Bronchial epithelial cell (primary cell): ENCODE measurements at regions not wholly inside any gene's neighbourhood (a gene's known extent, or its start where the extent isn't known, plus 50 kb on each side); places are given as distances from the start of the nearest gene placed in this dataset.
A peak's percentile ranks its signal among the peaks of the same experiment; 100 is the strongest.

ENCODE experiments used
- DNase-seq: peaks from one replicate; pipeline ENCODE4 v3.0.0-alpha.2; 2010; ENCODE audit warnings: low read depth
- FAIRE-seq: peaks from 2 replicates; lab custom pipeline; 2011; peaks lifted over from hg19 to GRCh38; lab: Jason Lieb, UNC
- H3K27me3 ChIP-seq: 2 replicates; pipeline ENCODE4 v1.5.1; 2011; ENCODE audit warnings: low read length; ENCODE audit not compliant: control insufficient read depth, insufficient read depth
- H3K36me3 ChIP-seq: 2 replicates; pipeline ENCODE4 v1.5.1; 2011; ENCODE audit warnings: low read length; ENCODE audit not compliant: control insufficient read depth, insufficient read depth
- H3K4me3 ChIP-seq: 2 replicates; pipeline ENCODE4 v1.5.1; 2011; ENCODE audit warnings: mild to moderate bottlenecking, low read depth, low read length, control low read depth
- TF ChIP-seq, protein P1 (sequence below): IDR thresholded peaks from 2 replicates; pipeline ENCODE4 v1.5.1; 2011; ENCODE audit warnings: mild to moderate bottlenecking, moderate library complexity, low read length, control low read depth, inconsistent platforms; ENCODE audit not compliant: insufficient read depth, severe bottlenecking

DNA sequence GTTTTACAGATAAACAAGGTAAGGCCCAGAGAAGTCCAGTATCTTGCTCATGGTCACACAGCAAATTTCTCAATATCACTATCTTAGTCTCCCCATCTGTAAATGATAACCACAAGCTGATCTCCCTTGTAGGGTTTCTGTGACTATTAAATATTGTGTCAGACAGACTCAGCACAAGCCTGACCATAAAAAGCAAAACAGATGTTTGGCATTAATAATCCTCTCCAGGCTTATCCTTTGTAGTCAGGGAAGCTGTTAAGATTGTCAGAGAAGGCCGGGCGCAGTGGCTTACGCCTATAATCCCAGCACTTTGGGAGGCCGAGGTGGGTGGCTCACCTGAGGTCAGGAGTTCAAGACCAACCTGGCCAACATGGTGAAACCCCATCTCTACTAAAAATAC, 173.2 kb upstream of the PRICKLE2 start:
- H3K4me3 ChIP-seq = no peak overlapping the region
- TF ChIP-seq, protein P1, sequence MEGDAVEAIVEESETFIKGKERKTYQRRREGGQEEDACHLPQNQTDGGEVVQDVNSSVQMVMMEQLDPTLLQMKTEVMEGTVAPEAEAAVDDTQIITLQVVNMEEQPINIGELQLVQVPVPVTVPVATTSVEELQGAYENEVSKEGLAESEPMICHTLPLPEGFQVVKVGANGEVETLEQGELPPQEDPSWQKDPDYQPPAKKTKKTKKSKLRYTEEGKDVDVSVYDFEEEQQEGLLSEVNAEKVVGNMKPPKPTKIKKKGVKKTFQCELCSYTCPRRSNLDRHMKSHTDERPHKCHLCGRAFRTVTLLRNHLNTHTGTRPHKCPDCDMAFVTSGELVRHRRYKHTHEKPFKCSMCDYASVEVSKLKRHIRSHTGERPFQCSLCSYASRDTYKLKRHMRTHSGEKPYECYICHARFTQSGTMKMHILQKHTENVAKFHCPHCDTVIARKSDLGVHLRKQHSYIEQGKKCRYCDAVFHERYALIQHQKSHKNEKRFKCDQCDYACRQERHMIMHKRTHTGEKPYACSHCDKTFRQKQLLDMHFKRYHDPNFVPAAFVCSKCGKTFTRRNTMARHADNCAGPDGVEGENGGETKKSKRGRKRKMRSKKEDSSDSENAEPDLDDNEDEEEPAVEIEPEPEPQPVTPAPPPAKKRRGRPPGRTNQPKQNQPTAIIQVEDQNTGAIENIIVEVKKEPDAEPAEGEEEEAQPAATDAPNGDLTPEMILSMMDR = no peak
- DNase-seq = no peak
- no peaks in the 10 kb centered on the region for H3K27me3 ChIP-seq
- FAIRE-seq = no peak
- no peaks in the 10 kb centered on the region for H3K36me3 ChIP-seq

DNA sequence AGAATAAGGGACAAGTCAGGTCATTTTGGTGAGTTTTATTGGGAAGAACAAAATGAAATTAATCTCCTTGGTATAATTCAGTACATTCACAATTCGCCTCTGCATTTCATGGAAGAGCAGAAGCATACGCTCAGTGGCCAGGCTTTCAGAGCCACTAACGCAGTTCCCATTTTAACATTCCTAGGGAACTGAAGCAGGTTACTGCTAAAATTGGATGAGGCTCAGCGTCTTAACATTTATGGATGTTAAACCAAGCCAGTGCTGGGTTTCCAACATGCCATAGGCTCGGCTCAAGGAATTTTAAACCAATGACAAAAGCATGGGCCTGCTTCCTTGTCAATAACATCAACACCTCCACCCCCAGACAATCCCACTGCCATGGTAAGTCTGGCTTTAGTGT, 172.7 kb upstream of the PRICKLE2 start:
- TF ChIP-seq, protein P1 = no peak
- DNase-seq (no peak), FAIRE-seq (no peak)
- H3K27me3 ChIP-seq = no peaks in the 10 kb centered on the region
- H3K4me3 ChIP-seq = no peak overlapping the region
- H3K36me3 ChIP-seq = no peaks in the 10 kb centered on the region

DNA sequence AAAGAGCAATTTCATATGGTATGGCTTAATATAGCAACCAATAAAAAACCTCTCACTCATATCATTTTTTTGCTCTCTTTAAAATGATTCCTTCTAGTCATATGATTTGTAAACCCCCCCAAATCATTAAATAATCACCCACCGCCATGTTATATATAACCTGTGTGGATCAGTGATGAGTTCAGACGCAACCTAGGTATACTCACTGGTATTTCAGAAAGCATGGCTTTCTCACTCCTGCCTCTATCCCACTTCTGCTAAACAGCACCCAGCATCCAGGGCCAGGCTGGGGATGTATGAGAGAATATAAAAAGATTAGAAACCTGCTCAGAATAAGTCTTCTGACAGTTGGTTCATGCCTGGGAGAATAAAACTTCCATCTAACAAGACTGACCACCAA, 172.3 kb upstream of the PRICKLE2 start:
- TF ChIP-seq, protein P1 = no peak
- Histone ChIP-seq H3K27me3 (no peaks in the 10 kb centered on the region), H3K36me3 (no peaks in the 10 kb centered on the region), H3K4me3 (no peak overlapping the region)
- no peak for FAIRE-seq
- no peak for DNase-seq

DNA sequence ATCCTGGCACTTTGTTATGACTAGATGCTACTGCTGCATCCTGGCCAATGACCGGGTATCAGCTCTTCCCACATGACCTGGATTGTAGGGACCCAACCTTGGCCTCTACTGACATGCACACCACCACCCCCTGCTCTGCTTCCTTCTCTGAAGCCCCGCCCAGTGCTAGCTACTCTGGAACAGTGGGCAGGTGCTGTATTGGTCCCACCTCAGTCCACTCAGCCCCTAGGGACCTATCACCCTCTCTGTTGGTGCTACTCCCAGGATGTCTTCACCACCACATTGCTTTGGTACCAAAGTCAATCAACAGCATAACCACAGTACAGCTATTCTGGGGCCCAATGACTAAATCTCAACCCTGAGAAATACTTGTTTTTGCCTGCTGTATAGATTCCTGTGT, 170.2 kb upstream of the PRICKLE2 start:
- TF ChIP-seq, protein P1 = no peak
- FAIRE-seq (no peak), DNase-seq (no peak)
- no peaks in the 10 kb centered on the region for H3K36me3 ChIP-seq
- no peaks in the 10 kb centered on the region for H3K27me3 ChIP-seq
- H3K4me3 ChIP-seq = no peak overlapping the region

DNA sequence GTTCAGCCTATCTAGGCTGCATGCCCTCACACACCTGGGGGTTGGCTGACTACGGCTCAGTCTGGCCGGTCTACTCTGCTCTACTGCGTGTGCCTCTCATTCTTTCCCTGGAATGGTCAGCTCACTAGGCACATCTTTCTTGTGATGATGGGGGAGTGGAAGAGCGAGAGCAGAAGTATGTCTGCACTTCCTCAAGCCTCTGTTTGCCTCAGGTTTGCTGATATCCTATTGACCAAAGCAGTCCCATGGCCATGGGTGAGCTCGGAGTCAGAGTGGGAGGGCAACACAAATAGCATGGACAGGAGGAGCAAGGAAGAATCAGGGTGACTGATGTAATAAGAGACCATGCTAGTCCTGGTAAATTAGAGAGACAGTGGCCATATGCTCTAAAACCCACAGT, 167.9 kb upstream of the PRICKLE2 start:
- TF ChIP-seq, protein P1 = no peak
- no peak overlapping the region for H3K4me3 ChIP-seq
- DNase-seq (no peak), FAIRE-seq (no peak)
- no peaks in the 10 kb centered on the region for H3K36me3 ChIP-seq
- H3K27me3 ChIP-seq = no peaks in the 10 kb centered on the region

DNA sequence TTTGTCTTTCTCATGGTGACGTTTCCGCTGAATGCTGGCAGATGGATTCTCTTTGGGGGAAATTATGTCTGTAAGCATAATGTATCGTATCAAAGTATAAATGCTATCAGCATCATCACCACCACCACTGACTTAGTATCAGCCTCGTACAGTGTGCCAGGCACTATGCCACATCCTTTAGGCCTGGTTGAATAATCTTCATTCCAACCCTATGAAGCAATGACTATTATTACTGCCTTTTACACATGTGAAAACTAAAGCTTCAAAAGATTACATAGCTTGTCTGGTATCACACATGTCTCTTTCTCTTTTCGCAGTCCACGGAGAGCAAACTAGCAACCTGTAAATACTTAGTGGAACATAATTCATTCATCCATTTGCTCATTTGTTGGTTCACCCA, 166.7 kb upstream of the PRICKLE2 start:
- no peak overlapping the region for H3K4me3 ChIP-seq
- TF ChIP-seq, protein P1 = no peak
- no peaks in the 10 kb centered on the region for H3K36me3 ChIP-seq
- DNase-seq (peak; percentile 12), FAIRE-seq (no peak)
- no peaks in the 10 kb centered on the region for H3K27me3 ChIP-seq
